ENCODE measurements at regions not wholly inside any gene's neighbourhood (a gene's known extent, or its start where the extent isn't known, plus 50 kb on each side); places are given as distances from the start of the nearest gene placed in this dataset.

GRCh38 chr6:166689687-166690086, 62.6 kb upstream of the RPS6KA2 start:
- TF ChIP-seq EZH2phosphoT487 (IDR thresholded peaks at IDR 0.05; ENCODE audit: borderline replicate concordance) = no peak
- TF ChIP-seq CTCF (conservative IDR thresholded peaks at IDR 0.05; ENCODE audit: low read length) = no peak

Data from Loucy (cell line).